HG03097 (cell line): ENCODE measurements at regions not wholly inside any gene's neighbourhood (a gene's known extent, or its start where the extent isn't known, plus 50 kb on each side); places are given as distances from the start of the nearest gene placed in this dataset.
"Not testable (repeated sequence)": the region's sequence is repeated elsewhere in the genome, so short reads cannot be mapped to it uniquely, and the experiment has no call there.

ENCODE experiments used
- ATAC-seq: cut with Tn5 transposase; IDR thresholded peaks from one replicate; pipeline ENCODE4 v1.9.1; 2021; ENCODE audit not compliant: unreplicated experiment, low FRiP score

DNA sequence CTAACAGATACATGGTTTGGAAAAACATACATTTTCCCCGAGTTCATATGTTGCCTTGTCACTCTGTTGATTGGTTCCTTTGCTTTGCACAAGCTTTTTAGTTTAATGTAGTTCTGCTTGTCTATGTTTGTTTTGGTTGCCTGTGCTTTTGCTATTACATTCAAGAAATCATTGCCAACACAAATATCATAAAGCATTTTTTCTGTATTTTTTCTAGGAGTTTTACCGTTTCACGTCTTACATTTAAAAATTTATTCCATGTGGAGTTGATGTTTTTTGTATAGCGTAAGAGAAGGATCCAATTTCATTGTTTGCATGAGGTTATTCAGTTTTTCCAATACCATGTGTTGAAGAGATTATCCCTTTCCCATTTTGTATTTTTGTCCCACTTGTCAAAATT lies 941.9 kb upstream of the ADAMTS5 start:
- ATAC-seq, result not testable (repeated sequence)

DNA sequence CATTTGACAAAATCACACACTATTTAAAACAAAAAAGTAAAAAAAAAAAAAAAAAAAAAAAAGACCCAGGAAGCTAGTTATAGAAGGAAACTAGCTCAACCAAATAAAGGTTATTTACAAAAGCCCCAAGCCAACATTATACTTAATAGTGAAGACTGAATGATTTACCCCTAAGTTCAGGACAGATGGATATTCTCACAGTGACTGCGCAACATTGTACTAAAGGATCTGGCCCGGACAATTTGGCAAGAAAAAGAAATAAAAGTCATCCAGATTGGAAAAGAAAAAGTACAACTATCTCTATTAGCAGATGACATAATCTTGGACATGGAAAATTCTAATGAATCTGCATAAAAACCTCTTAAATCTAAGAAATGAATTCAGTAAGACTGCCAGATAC lies 936.0 kb upstream of the ADAMTS5 start:
- ATAC-seq, result not testable (repeated sequence)

DNA sequence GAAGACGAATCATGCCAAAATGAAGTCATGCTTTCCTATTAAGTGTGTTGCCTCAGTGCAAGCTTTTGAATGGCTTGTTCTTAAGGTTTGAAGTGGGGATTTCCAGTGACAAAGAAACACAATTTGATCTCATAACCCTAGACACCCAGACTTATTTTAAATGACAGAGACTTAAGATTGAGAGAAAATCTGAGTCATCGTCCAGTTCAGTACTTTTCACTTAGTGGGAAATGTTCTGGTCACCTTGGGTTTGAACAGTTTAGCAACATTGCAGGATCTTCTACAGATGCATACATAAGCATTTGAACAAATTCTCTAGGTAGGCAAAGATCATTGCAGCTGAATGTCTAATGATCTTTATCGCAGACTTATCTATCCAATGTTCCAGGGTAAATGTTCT lies 926.7 kb upstream of the ADAMTS5 start:
- ATAC-seq, result not testable (repeated sequence)

DNA sequence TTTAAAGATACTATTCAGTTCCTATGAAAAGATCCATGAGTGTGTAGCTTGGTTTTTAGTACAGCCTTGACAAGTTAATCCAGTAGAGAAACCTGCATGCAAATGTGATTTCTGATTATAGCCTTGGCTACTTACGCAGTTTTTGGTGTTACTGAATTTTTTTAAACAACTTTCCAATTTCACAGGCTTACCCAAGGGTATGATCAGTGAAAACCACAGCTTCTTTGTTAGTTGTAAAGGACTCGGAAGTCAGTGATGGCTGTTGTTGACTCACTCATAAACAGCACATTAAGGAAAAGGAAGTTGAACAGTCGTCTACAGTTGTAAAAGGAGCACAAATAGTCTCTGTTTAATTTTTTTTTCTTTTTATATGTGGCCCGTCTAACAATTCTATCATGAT lies 924.6 kb upstream of the ADAMTS5 start:
- ATAC-seq, result not testable (repeated sequence)

- ATAC-seq, result not testable (repeated sequence)
Measured at GRCh38 chr21:27887808-27888455, 921.0 kb upstream of the ADAMTS5 start.

- ATAC-seq, result no peak
Measured at GRCh38 chr21:27885296-27885711, 918.4 kb upstream of the ADAMTS5 start.

- ATAC-seq, result not testable (repeated sequence)
Measured at GRCh38 chr21:27881331-27881730, 914.4 kb upstream of the ADAMTS5 start.

GRCh38 chr21:27872411-27872810 lies 905.5 kb upstream of the ADAMTS5 start:
- ATAC-seq, result not testable (repeated sequence)

- not testable (repeated sequence) for ATAC-seq
Measured at GRCh38 chr21:27870755-27871154, 903.9 kb upstream of the ADAMTS5 start.

- ATAC-seq, result not testable (repeated sequence)
Measured at GRCh38 chr21:27860314-27860955, 893.5 kb upstream of the ADAMTS5 start.

DNA sequence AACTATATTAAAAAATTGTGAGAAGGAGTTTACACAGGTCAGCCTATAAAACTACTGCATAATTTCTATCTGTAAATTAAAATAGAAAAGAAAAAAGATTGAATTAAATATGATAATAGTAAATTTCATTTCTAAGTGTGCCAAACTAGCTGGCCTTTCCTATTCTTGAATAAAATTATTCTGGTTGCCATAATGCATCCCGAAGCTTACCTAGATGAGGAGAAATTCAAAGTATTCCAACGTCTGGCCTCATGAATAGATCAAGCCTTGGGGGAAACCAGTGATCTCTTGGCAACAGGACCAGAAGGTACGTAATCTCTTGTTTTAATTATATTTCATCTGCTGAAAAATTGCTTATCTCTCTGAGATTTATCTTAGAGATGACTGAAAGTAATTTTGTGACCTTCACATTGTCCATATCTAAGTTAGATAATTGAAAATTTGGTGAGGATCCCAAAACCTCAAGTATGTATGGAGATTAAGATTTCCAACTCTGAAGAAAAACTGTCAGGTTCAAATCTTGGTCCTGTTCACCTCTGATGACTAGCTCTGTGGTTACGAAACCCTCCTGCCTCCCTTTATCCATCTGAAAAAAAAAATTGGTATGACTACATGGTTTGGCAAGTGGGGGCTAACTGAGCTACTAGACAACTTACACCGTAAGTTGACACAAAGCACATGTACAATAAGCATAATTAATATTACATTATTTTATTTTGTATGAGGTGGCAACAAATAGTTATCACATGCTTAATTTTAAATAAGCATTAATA lies 891.4 kb upstream of the ADAMTS5 start:
- ATAC-seq, result not testable (repeated sequence)

- ATAC-seq, result not testable (repeated sequence)
Measured at GRCh38 chr21:27856988-27857387, 890.1 kb upstream of the ADAMTS5 start.

DNA sequence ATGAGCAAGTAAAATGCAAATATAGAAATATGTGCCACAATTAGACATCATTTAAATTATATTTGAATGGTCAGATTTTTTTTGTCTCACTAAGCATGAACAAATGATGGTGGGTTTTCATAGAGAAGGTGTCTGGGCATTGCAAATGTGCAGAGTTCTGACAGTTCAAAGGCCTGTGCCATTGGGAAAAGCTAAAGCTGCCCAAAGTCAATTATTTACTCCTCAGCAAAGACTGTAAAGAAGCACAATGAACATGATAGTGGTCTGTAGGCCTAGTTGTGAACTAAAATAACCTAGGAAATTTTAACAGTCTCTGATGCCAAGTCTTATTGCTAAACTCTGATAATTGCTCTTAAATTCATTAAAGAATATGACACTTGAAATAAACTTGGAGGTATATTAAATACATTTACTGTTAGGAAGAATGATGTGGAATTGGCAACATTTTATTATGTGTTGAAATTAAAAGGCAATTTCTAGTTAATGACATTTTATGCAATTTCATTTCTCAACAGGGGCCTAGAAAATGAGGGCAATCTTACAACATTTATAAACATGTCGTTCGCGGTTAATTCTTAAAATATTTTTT lies 874.3 kb upstream of the ADAMTS5 start:
- no peak for ATAC-seq

DNA sequence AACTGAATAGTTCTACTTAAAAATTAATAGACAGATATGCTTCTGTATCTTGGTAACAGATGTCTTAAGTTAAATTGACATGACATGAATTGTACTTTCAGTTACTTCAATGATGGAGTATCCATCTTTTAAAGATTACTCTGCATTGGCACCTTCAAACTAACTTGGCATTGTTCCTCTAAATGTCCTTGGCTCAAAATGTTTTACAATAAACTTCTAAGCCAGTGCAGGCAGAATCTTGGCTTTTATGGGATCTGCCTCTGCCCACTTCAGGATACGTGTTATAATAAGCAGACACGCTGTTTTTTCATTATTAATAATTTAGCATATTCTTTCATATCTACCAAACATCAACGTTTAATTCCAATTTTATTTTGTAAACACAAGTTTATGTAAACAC lies 873.4 kb upstream of the ADAMTS5 start:
- no peak for ATAC-seq

- no peak for ATAC-seq
Measured at GRCh38 chr21:27839512-27840115, 872.7 kb upstream of the ADAMTS5 start.

DNA sequence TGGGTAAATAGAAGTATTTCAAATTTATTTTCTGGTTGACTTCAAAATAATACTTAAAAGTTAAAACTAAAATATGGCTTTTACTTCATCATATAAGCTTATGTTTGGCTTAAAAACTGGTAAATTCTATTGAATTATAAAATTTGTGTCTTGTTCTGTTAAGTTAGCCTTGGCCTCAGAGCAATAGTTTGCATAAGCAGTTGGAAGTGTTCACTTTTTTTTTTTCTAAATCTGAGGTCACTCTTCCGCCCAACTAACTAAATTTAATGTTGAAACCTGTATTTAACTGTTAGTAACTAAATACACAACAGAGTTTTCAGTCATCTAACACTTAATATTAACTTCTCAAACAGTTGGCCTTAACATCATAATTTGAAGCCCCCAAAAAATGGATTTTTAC lies 871.7 kb upstream of the ADAMTS5 start:
- ATAC-seq, result no peak

- no peak for ATAC-seq
Measured at GRCh38 chr21:27837936-27838335, 871.0 kb upstream of the ADAMTS5 start.

- no peak for ATAC-seq
Measured at GRCh38 chr21:27833298-27833697, 866.4 kb upstream of the ADAMTS5 start.

DNA sequence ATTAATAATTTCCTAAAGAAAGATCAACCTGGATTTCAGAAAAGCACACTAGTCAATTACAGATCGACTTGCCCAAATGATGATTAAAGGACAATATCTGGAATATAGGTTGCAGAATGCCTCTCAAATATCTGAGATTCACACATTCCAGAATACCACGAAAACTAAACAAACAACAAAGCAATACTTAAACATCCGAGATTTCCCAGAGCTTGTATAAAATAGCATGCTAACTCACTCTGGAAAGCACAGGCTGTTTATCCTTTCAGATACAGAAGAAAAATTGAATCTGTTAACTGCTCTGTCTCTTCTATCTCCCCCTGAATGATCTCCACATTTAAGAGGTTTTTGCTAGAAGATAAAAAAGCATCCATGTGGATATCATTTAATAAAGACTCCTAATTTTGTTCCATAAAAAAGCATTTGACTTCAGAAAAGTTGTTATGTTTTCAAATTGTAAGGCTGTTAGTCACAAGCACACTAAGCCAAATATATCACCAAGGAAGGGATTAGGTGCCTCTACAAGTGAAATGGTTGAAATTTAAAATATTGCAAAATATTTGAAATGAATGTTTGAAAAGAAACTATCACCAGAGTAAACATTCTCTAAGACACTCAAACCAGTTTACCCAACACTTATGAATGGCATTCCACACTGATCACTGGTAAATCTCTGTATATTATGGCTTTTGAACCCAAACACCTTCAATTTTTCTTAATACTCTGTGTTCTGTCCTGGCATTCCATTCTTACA lies 865.1 kb upstream of the ADAMTS5 start:
- no peak for ATAC-seq

DNA sequence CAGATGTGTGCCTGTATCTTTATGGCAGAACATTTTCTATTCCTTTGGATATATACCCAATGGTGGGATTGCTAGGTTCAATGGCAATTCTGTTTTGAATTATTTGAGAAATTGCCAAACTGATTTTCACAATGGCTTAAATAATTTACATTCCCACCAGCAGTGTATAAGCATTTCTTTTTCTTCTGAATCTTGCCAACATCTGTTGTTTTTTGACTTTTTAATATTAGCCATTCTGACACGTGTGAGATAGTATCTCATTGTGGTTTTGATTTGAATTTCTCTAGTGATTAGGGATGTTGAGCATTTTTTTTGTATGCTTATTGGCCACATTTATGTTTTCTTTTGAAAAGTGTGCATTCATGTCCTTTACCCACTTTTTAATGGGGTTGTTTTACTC lies 864.3 kb upstream of the ADAMTS5 start:
- no peak for ATAC-seq
